Fibroblast of gingiva (primary cell): ENCODE measurements at regions not wholly inside any gene's neighbourhood (a gene's known extent, or its start where the extent isn't known, plus 50 kb on each side); places are given as distances from the start of the nearest gene placed in this dataset.

ENCODE experiments used
- DNase-seq: peaks from one replicate; pipeline ENCODE4 v3.0.0-alpha.2; 2011; ENCODE audit warnings: low read depth

GRCh38 chr19:31664096-31664495 lies 314.9 kb upstream of the TSHZ3 start:
- DNase-seq: no peak

GRCh38 chr19:31664997-31665396 lies 315.8 kb upstream of the TSHZ3 start:
- DNase-seq: no peak

- no peak for DNase-seq
Measured at GRCh38 chr19:31666126-31666525, 316.9 kb upstream of the TSHZ3 start.

GRCh38 chr19:31667106-31667505 lies 317.9 kb upstream of the TSHZ3 start:
- DNase-seq: no peak

GRCh38 chr19:31668921-31669320 lies 319.7 kb upstream of the TSHZ3 start:
- DNase-seq: no peak

GRCh38 chr19:31670931-31671330 lies 321.7 kb upstream of the TSHZ3 start:
- no peak for DNase-seq

- no peak for DNase-seq
Measured at GRCh38 chr19:31671411-31672035, 322.3 kb upstream of the TSHZ3 start.

GRCh38 chr19:31674503-31675192 lies 325.4 kb upstream of the TSHZ3 start:
- no peak for DNase-seq

GRCh38 chr19:31675193-31675913 lies 326.1 kb upstream of the TSHZ3 start:
- DNase-seq: no peak

- DNase-seq: no peak
Measured at GRCh38 chr19:31676271-31677004, 327.2 kb upstream of the TSHZ3 start.

GRCh38 chr19:31678421-31678820 lies 329.2 kb upstream of the TSHZ3 start:
- no peak for DNase-seq

- DNase-seq: no peak
Measured at GRCh38 chr19:31681121-31681520, 331.9 kb upstream of the TSHZ3 start.

- DNase-seq: no peak
Measured at GRCh38 chr19:31693131-31693932, 344.1 kb upstream of the TSHZ3 start.

GRCh38 chr19:31693933-31694269 lies 344.7 kb upstream of the TSHZ3 start:
- no peak for DNase-seq

- DNase-seq: no peak
Measured at GRCh38 chr19:31694761-31695160, 345.5 kb upstream of the TSHZ3 start.

GRCh38 chr19:31699421-31699820 lies 350.2 kb upstream of the TSHZ3 start:
- no peak for DNase-seq

- no peak for DNase-seq
Measured at GRCh38 chr19:31701146-31701545, 351.9 kb upstream of the TSHZ3 start.

- no peak for DNase-seq
Measured at GRCh38 chr19:31705656-31706055, 356.4 kb upstream of the TSHZ3 start.

GRCh38 chr19:31706131-31706530 lies 356.9 kb upstream of the TSHZ3 start:
- no peak for DNase-seq

- DNase-seq: no peak
Measured at GRCh38 chr19:31706691-31707620, 357.7 kb upstream of the TSHZ3 start.

GRCh38 chr19:31708520-31708919 lies 359.3 kb upstream of the TSHZ3 start:
- no peak for DNase-seq
